IMR-90 (cell line): ENCODE measurements at regions not wholly inside any gene's neighbourhood (a gene's known extent, or its start where the extent isn't known, plus 50 kb on each side); places are given as distances from the start of the nearest gene placed in this dataset.

Source experiments
- ATAC-seq: fragments of 200-7000 bp; cut with Tn5 transposase; 2 replicates; pipeline ENCODE4 v1.9.1; 2020; ENCODE audit warnings: low read depth, mild to moderate bottlenecking, moderate library complexity
- BruUV-seq: library from RNA; stranded (reverse); fragments of 400-500 nt; replicated peaks from 2 replicates; lab custom pipeline; 2021; lab: Mats Ljungman, UMichigan
- CTCF ChIA-PET: fragments of 300-600 bp; formaldehyde crosslinking; extraction: SDS; loops from one replicate; lab custom pipeline; 2021; ENCODE audit warnings: antibody characterized with exemption; lab: Yijun Ruan, JAX
- POLR2A ChIA-PET: fragments of 300-600 bp; sonication (Branson Sonifier 250); formaldehyde crosslinking; loops from one replicate; lab custom pipeline; 2022; ENCODE audit warnings: antibody characterized with exemption; ENCODE audit not compliant: unreplicated experiment; lab: Charles Lee
- DNase-seq: peaks from one replicate; pipeline ENCODE4 v3.0.0; 2013
- H2AFZ ChIP-seq: replicated peaks from 2 replicates; pipeline ENCODE3; 2013; ENCODE audit warnings: low read length, mild to moderate bottlenecking; ENCODE audit not compliant: poor library complexity
- H2AK5ac ChIP-seq: 2 replicates; pipeline ENCODE4 v1.6.1; 2013; ENCODE audit warnings: low read depth, low read length, inconsistent platforms
- H2AK9ac ChIP-seq: replicated peaks from 2 replicates; pipeline ENCODE3; 2013; ENCODE audit warnings: mild to moderate bottlenecking, low read depth, low read length, moderate library complexity; ENCODE audit not compliant: poor library complexity
- H2BK120ac ChIP-seq: 2 replicates; pipeline ENCODE4 v1.6.1; 2013; ENCODE audit warnings: low read depth, low read length, inconsistent platforms
- H2BK15ac ChIP-seq: 3 replicates; pipeline ENCODE4 v1.6.1; 2013; ENCODE audit warnings: low read depth, low read length, inconsistent platforms
- H2BK20ac ChIP-seq: 2 replicates; pipeline ENCODE4 v1.6.1; 2013; ENCODE audit warnings: low read depth, mild to moderate bottlenecking, inconsistent platforms, low read length, moderate library complexity
- H2BK5ac ChIP-seq: 2 replicates; pipeline ENCODE4 v1.6.1; 2013; ENCODE audit warnings: mild to moderate bottlenecking, low read depth, low read length, inconsistent platforms; ENCODE audit not compliant: poor library complexity, severe bottlenecking
- H3K14ac ChIP-seq: replicated peaks from 2 replicates; pipeline ENCODE4 v1.6.1; 2013; ENCODE audit warnings: low read depth, low read length, inconsistent platforms
- H3K18ac ChIP-seq: 2 replicates; pipeline ENCODE4 v1.6.1; 2013; ENCODE audit warnings: low read depth, low read length, control low read depth
- H3K23ac ChIP-seq: 2 replicates; pipeline ENCODE4 v1.6.1; 2013; ENCODE audit warnings: low read depth, low read length, inconsistent platforms
- H3K27ac ChIP-seq: 2 replicates; pipeline ENCODE4 v1.5.1; 2013; ENCODE audit warnings: mild to moderate bottlenecking, control low read depth, low read length; ENCODE audit not compliant: insufficient read depth
- H3K27me3 ChIP-seq: 2 replicates; pipeline ENCODE4 v1.6.1; 2013; ENCODE audit warnings: low read length; ENCODE audit not compliant: control insufficient read depth, insufficient read depth
- H3K36me3 ChIP-seq: 2 replicates; pipeline ENCODE4 v1.6.1; 2013; ENCODE audit warnings: low read length, mixed read lengths; ENCODE audit not compliant: control insufficient read depth, insufficient read depth
- H3K4ac ChIP-seq: 2 replicates; pipeline ENCODE4 v1.6.1; 2013; ENCODE audit warnings: low read depth, low read length, inconsistent platforms
- H3K4me1 ChIP-seq: 2 replicates; pipeline ENCODE4 v1.6.1; 2013; ENCODE audit warnings: low read length, mixed read lengths; ENCODE audit not compliant: control insufficient read depth, insufficient read depth
- H3K4me2 ChIP-seq: 2 replicates; pipeline ENCODE4 v1.6.1; 2013; ENCODE audit warnings: low read depth, mild to moderate bottlenecking, control low read depth, low read length, moderate library complexity
- H3K4me3 ChIP-seq: 2 replicates; pipeline ENCODE4 v1.5.1; 2013; ENCODE audit warnings: low read depth, mild to moderate bottlenecking, control low read depth, low read length, moderate library complexity; ENCODE audit not compliant: insufficient read depth
- H3K56ac ChIP-seq: 2 replicates; pipeline ENCODE4 v1.6.1; 2013; ENCODE audit warnings: low read length, inconsistent platforms; ENCODE audit not compliant: insufficient read depth; ENCODE audit errors: extremely low read depth
- H3K79me1 ChIP-seq, 2 experiments: 2 replicates each; pipeline ENCODE4 v1.6.1; 2013; ENCODE audit warnings: low read length in 2 of 2, inconsistent platforms in 1 of 2, low read depth in 1 of 2
- H3K9ac ChIP-seq: 2 replicates; pipeline ENCODE4 v1.6.1; 2013; ENCODE audit warnings: low read depth, low read length, control low read depth
- H3K9me1 ChIP-seq: 2 replicates; pipeline ENCODE4 v1.6.1; 2013; ENCODE audit warnings: low read length, inconsistent platforms; ENCODE audit not compliant: insufficient read depth
- H3K9me3 ChIP-seq: 2 replicates; pipeline ENCODE4 v1.6.1; 2013; ENCODE audit warnings: low read length; ENCODE audit not compliant: control insufficient read depth, insufficient read depth
- H4K20me1 ChIP-seq: 2 replicates; pipeline ENCODE4 v1.6.1; 2013; ENCODE audit warnings: low read length, inconsistent platforms; ENCODE audit not compliant: insufficient read depth
- H4K5ac ChIP-seq: 2 replicates; pipeline ENCODE4 v1.6.1; 2013; ENCODE audit warnings: mild to moderate bottlenecking, low read depth, low read length, control low read depth
- H4K8ac ChIP-seq, 2 experiments: 2 replicates each; pipeline ENCODE4 v1.6.1; 2013; ENCODE audit warnings: low read depth in 2 of 2, low read length in 2 of 2, control low read depth in 1 of 2, inconsistent platforms in 1 of 2
- H4K91ac ChIP-seq: 2 replicates; pipeline ENCODE4 v1.6.1; 2013; ENCODE audit warnings: low read depth, low read length, inconsistent platforms; ENCODE audit not compliant: insufficient read depth
- MAFK ChIP-seq: IDR thresholded peaks from 2 replicates; pipeline ENCODE4 v1.6.1; 2012; ENCODE audit warnings: low read depth, low read length, improper control_type of control experiment
- NFE2L2 ChIP-seq: fragments of 150-350 bp; IDR thresholded peaks from 2 replicates; pipeline ENCODE4 v1.6.1; 2016; ENCODE audit warnings: low read depth, mild to moderate bottlenecking, low read length
- WGBS, 2 experiments: methylation state at CpG; one replicate each; pipeline versions ENCODE4 v1.1.5 to v1.1.7; 2013; ENCODE audit warnings: missing lambda C conversion rate in 2 of 2; ENCODE audit not compliant: insufficient read length in 1 of 2; ENCODE audit errors: extremely low coverage in 2 of 2; 5-methylcytosine and 5-hydroxymethylcytosine counted together
- dilution Hi-C: fragments of 300-500 bp; cut with HindIII; formaldehyde crosslinking; loops from one replicate; pipeline ENCODE4 v1.14.3; 2018; ENCODE audit warnings: low sequenced_read_pairs; ENCODE audit not compliant: unreplicated experiment
- in situ Hi-C: fragments of 300-500 bp; cut with MboI; formaldehyde crosslinking; loops from 3 replicates; pipeline ENCODE4 v1.14.3; 2019; ENCODE audit warnings: low sequenced_read_pairs, inconsistent platforms, mixed read lengths
- intact Hi-C: fragments of 100-400 bp; cut with micrococcal nuclease; formaldehyde crosslinking; loops from 2 replicates; pipeline ENCODE4 v1.10.0; 2022
- TF ChIP-seq, protein P1 (sequence below): conservative IDR thresholded peaks from 2 replicates; pipeline ENCODE4 v1.5.1; 2012; ENCODE audit warnings: mild to moderate bottlenecking, low read depth, low read length, improper control_type of control experiment

DNA sequence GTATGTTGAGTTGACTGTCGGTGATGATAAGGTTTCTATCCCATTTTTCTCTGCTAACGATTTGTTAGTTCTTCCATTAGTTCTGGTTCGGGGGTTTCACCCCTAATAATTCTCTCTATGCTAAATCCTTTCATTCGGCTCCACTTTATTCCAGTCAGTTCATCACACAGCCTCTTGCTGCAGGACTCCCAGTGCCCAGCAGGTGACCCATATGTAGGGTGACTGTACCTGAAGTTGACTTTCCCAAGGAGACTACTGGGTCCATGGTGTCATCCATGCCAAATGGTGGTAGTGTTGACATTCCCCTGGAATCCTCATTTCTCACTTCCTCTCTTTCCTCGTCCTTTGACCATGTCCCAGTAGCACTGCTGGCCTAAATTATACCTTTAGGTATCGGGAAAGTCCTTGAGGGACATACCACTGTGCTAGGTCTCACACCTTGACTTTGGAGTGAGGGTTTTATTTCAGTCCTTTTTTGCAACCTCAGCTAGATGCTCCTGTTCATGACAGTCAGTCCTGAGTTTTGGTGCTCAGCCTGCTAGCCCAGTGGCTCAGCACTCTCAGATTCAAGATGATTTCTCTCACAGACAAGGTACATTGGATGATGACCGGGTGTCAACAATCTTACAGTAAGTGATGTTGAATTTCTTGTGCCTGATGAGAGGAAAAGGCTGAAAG is 105.1 kb upstream of the ARHGAP24 start:
- Histone ChIP-seq H3K56ac (no peak overlapping the region), H3K14ac (no peak overlapping the region), H3K27me3 (no peaks in the 10 kb centered on the region; the same call in 1 of the 2 replicates), H2AK9ac (no peak overlapping the region), H3K9ac (no peak overlapping the region), H3K79me1 (no peaks in the 10 kb centered on the region), H3K4me2 (no peak overlapping the region), H3K18ac (no peak overlapping the region), H2BK120ac (no peak overlapping the region), H3K9me1 (no peaks in the 10 kb centered on the region), H2BK5ac (no peak overlapping the region), H4K20me1 (no peaks in the 10 kb centered on the region), H3K27ac (no peak overlapping the region), H2AK5ac (no peak overlapping the region), H3K4me1 (no peaks in the 10 kb centered on the region), H2BK15ac (no peak overlapping the region), H4K5ac (no peak overlapping the region), H3K23ac (no peak overlapping the region), H3K4ac (no peak overlapping the region), H3K4me3 (no peak overlapping the region), H3K9me3 (no peaks in the 10 kb centered on the region), H3K36me3 (no peaks in the 10 kb centered on the region), H2AFZ (no peak overlapping the region), H2BK20ac (no peak overlapping the region), H4K91ac (no peak overlapping the region), H4K8ac (no peak overlapping the region)
- in situ Hi-C loops (no loop called here), dilution Hi-C loops (no loop called here), intact Hi-C loops (loop anchor here (1.0 to 10.0 kb wide), 3 partner anchors 223 to 595 kb away; no protein-coding TSS in a partner anchor)
- no peak for ATAC-seq
- no TSS peak for BruUV-seq
- WGBS, 2 experiments = no CpG with 5 or more reads among the region's 7 CpGs
- CTCF ChIA-PET = interaction anchor here (1.3 to 1.4 kb wide), 2 partner anchors 8 to 220 kb away, joined by 3 to 4 read pairs; no protein-coding TSS in a partner anchor
- POLR2A ChIA-PET = no interaction called here
- TF ChIP-seq, protein P1, sequence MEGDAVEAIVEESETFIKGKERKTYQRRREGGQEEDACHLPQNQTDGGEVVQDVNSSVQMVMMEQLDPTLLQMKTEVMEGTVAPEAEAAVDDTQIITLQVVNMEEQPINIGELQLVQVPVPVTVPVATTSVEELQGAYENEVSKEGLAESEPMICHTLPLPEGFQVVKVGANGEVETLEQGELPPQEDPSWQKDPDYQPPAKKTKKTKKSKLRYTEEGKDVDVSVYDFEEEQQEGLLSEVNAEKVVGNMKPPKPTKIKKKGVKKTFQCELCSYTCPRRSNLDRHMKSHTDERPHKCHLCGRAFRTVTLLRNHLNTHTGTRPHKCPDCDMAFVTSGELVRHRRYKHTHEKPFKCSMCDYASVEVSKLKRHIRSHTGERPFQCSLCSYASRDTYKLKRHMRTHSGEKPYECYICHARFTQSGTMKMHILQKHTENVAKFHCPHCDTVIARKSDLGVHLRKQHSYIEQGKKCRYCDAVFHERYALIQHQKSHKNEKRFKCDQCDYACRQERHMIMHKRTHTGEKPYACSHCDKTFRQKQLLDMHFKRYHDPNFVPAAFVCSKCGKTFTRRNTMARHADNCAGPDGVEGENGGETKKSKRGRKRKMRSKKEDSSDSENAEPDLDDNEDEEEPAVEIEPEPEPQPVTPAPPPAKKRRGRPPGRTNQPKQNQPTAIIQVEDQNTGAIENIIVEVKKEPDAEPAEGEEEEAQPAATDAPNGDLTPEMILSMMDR = no peak
- TF ChIP-seq NFE2L2 (no peak), MAFK (0 out of 2 replicates have a peak, but pooled peaks have one; percentile 20)
- DNase-seq = no peak
